ENCODE measurements at regions not wholly inside any gene's neighbourhood (a gene's known extent, or its start where the extent isn't known, plus 50 kb on each side); places are given as distances from the start of the nearest gene placed in this dataset.

DNA sequence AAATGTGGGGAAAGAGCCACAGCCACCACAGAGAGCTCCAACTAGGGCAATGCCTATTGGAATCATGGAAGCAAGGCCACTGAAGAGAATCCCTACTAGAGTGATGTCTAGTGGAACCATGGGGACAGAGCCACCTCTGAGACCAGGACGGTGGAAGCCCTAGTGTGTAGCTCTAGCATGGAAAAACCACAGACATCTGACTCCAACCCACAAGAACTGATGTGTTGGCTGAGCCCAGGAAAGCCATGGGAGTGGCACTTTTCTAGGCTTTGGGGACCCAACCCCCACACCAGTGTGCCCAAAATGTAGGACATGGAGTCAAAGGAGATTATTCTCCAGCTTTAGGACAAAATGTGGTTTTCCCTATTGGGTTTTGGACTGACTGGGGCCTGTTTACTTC is 721.9 kb downstream of the BRINP1 start:
- no peak overlapping the region for H3K9ac ChIP-seq (ENCODE audit: extremely low read depth, insufficient read length, low read length)
- H3K18ac ChIP-seq (ENCODE audit: insufficient read length, low read depth, low read length), result no peak overlapping the region
- no peak overlapping the region for H4K5ac ChIP-seq (ENCODE audit: insufficient read length, low read depth, low read length)
- H3K23ac ChIP-seq (ENCODE audit: insufficient read length, low read depth, low read length), result no peak overlapping the region
- no peak overlapping the region for H2BK15ac ChIP-seq (ENCODE audit: low read depth, low read length)
- no peak overlapping the region for H3K56ac ChIP-seq (ENCODE audit: insufficient read length, low read depth, low read length)
- WGBS (ENCODE audit: extremely low coverage, insufficient read length, low lambda C conversion rate), result no CpG with 5 or more reads among the region's 1 CpG
- no peak overlapping the region for H3K4ac ChIP-seq (ENCODE audit: low read depth, low read length)
- H3K36me3 Mint-ChIP-seq (ENCODE audit: insufficient read depth in 1 of 3, low read depth in 3 of 3), result peaks cover 0 to 16% (median 9%) of the 10 kb centered on the region in 3 experiments; a peak in 6 of 7 replicates
- no peaks in the 10 kb centered on the region for H3K23me2 ChIP-seq (ENCODE audit: insufficient read length, low read depth, low read length, poor library complexity, severe bottlenecking)
- H3K9me3 ChIP-seq (ENCODE audit: control insufficient read depth, low read depth, low read length), result no peaks in the 10 kb centered on the region
- H3K4me1 Mint-ChIP-seq, result peaks cover 14 to 15% of the 10 kb centered on the region in 2 experiments
- peaks cover 15 to 17% of the 10 kb centered on the region in 2 experiments for H3K9me3 Mint-ChIP-seq
- no peaks in the 10 kb centered on the region for H4K20me1 ChIP-seq (ENCODE audit: control insufficient read depth, insufficient read depth, insufficient read length)
- H2AFZ ChIP-seq (ENCODE audit: low read length), result no peak overlapping the region
- H3K27me3 ChIP-seq (ENCODE audit: insufficient read depth, low read length), result no peaks in the 10 kb centered on the region
- no peak overlapping the region for H2BK12ac ChIP-seq (ENCODE audit: insufficient read length, low read depth, low read length)
- no peak overlapping the region for H4K91ac ChIP-seq (ENCODE audit: insufficient read length, low read depth, low read length)
- no peak overlapping the region for H4K8ac ChIP-seq (replicated peaks; ENCODE audit: insufficient read length, low read depth, low read length)
- no peak overlapping the region for H2AK5ac ChIP-seq (ENCODE audit: insufficient read length, low read length)
- no peak overlapping the region for H3K27ac ChIP-seq (ENCODE audit: insufficient read length, low read depth, low read length)
- no peak overlapping the region for H3K27ac Mint-ChIP-seq
- H2BK20ac ChIP-seq (ENCODE audit: low read depth, low read length, poor library complexity, severe bottlenecking), result no peak overlapping the region
- TF ChIP-seq, protein P1, sequence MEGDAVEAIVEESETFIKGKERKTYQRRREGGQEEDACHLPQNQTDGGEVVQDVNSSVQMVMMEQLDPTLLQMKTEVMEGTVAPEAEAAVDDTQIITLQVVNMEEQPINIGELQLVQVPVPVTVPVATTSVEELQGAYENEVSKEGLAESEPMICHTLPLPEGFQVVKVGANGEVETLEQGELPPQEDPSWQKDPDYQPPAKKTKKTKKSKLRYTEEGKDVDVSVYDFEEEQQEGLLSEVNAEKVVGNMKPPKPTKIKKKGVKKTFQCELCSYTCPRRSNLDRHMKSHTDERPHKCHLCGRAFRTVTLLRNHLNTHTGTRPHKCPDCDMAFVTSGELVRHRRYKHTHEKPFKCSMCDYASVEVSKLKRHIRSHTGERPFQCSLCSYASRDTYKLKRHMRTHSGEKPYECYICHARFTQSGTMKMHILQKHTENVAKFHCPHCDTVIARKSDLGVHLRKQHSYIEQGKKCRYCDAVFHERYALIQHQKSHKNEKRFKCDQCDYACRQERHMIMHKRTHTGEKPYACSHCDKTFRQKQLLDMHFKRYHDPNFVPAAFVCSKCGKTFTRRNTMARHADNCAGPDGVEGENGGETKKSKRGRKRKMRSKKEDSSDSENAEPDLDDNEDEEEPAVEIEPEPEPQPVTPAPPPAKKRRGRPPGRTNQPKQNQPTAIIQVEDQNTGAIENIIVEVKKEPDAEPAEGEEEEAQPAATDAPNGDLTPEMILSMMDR (conservative IDR thresholded peaks at IDR 0.05), result no peak
- no peak overlapping the region for H3T11ph ChIP-seq (ENCODE audit: low read length)
- H3K4me2 ChIP-seq (ENCODE audit: insufficient read depth, insufficient read length, low read length), result no peak overlapping the region
- H2BK120ac ChIP-seq (ENCODE audit: low read depth, low read length, poor library complexity, severe bottlenecking), result no peak overlapping the region
- no peak overlapping the region for H3K4me3 Mint-ChIP-seq
- no peak for DNase-seq
- H3K14ac ChIP-seq (ENCODE audit: insufficient read depth, low read length), result no peak overlapping the region
- H2BK5ac ChIP-seq (ENCODE audit: insufficient read length, low read length), result no peak overlapping the region
- H3K4me1 ChIP-seq (ENCODE audit: insufficient read depth, low read length), result peaks cover 5% of the 10 kb centered on the region; the same call in 1 of the 2 replicates
- no peaks in the 10 kb centered on the region for H3K27me3 Mint-ChIP-seq (ENCODE audit: low read depth)
- no peaks in the 10 kb centered on the region for H3K79me1 ChIP-seq (ENCODE audit: insufficient read depth, low read depth, low read length, poor library complexity, severe bottlenecking)
- no peaks in the 10 kb centered on the region for H3K79me2 ChIP-seq (ENCODE audit: insufficient read depth, low read length)

Measured in H9 (cell line).